ENCODE measurements at regions not wholly inside any gene's neighbourhood (a gene's known extent, or its start where the extent isn't known, plus 50 kb on each side); places are given as distances from the start of the nearest gene placed in this dataset.

GRCh38 chr2:16021611-16022363 is 81.4 kb downstream of the MYCN start:
- no peak for DNase-seq (ENCODE audit: low spot score)

DNA sequence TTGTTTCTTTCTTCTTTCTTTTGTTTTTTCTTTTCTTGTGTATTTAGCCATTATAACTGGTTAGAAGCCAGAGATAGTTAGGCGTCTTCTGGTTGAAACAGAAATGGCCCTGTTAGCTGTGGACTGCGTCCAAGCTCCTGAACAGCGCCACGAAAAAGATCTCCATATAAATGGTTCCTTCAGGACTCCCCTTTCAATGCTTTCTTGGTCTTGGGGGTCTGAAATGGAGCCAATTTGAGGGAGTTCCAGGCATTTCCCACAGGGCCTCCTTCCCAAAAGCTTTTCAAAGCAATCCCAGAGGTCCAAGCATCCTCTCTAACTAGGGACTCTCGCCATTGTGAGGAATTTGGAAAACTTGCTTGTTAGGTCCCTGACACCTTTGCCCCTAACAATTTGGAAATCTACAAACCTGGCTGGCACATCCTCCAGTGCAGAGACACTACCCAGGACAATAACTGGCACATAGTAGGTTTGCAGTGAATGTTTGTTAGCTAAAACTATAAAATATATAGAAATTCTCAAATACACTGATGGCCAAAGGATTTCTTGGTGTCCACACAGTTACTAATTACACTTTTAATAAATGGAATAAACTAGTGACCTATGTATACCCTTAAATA is 80.1 kb downstream of the MYCN start:
- DNase-seq (ENCODE audit: low spot score): peak; percentile 72

DNA sequence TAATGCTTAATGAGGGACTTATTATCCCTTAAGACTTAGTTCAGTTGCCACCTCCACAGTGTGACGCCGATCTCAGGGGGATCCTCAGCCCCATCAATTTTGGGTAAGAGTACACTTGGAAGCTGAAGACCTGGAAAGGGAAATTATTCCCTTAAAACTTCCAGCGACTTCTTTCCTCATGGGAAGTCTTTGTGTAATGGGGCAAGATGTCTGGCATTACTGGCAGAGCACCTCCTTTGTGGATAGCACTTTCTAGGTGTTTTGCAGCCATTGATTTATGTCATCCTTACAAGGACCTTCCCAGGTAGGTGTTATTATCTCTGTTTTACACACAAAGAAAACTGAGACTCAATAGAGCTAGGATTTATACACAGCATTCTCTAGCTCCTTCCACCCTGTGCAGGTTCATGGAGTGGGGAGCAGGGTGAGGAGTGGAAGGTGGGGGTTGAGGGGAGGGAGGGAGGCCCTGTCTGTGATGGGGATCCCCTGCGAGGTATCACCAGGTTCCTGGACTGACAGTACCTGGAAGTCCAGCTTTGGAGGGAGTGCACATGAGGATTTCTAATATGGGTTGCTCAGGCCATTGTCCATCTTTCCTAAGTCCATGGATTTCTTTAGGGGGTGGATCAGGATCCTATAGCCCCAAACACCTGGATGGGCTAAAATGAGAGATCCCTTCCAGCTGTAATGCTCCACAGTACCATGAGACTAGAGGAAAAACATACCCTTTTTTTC is 79.4 kb downstream of the MYCN start:
- no peak for DNase-seq (ENCODE audit: low spot score)

GRCh38 chr2:16019060-16019480 is 78.7 kb downstream of the MYCN start:
- no peak for DNase-seq (ENCODE audit: low spot score)

- DNase-seq (ENCODE audit: low spot score): no peak
Observed at GRCh38 chr2:16018277-16019059, 78.1 kb downstream of the MYCN start.

DNA sequence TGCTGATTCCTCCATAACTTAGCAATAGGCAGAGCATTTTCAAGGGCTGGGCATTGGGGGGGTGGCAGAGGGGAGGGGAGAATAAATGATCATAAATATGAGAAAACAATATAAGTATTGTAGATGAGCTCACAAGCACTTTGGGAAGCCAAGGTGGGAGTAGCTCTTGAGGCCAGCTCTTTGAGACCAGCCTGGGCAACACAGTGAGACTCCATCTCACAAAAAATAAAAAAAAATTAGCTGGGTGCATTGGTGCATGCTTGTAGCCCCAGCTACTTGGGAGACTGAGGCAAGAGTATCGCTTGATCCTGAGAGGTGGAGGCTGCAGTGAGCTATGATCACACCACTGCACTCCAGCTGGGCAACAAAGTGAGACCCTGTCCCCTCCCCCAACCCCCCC is 75.9 kb downstream of the MYCN start:
- DNase-seq (ENCODE audit: low spot score): no peak

DNA sequence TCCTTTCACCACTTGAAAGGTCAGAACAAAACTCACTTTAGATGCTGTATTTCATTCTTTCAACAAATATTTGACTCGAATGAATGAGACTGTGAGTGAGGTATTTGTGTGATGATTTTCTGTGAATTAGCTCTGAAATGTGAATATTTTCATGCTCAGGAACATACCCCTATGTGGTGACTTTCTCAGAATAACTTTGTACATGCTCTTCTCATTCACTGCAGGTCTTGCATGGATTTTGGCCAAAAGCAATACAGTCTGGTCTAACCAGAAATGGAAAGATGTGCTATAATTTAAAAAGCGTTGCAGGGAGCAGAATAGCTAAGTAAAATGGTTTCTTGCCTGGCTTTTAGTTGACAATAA is 75.5 kb downstream of the MYCN start:
- DNase-seq (ENCODE audit: low spot score): no peak

- DNase-seq (ENCODE audit: low spot score): no peak
Observed at GRCh38 chr2:16015210-16015902, 75.0 kb downstream of the MYCN start.

DNA sequence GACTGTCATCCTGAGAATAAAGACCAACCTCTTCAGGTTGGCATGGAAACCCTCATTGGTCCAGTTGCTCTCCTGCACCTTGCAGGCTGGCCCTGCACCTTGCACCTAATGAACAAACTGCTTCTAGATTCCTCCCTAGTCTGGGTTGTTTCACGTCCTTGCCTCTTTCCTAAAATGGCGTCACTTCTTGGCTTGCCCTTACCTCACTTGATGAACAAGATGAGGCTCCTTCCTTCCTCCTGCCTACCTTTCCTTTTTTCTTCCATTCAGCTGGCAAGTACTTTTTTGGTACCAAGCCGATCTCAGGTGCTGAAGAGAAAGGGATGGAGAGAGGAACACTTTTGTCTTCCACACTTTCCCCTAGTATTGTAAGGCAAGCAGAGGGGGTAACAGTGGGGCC is 74.5 kb downstream of the MYCN start:
- DNase-seq (ENCODE audit: low spot score): no peak

GRCh38 chr2:16014041-16014787 is 73.9 kb downstream of the MYCN start:
- peak; percentile 79 for DNase-seq (ENCODE audit: low spot score)

GRCh38 chr2:16013359-16013911 is 73.1 kb downstream of the MYCN start:
- DNase-seq (ENCODE audit: low spot score): peak; percentile 56

DNA sequence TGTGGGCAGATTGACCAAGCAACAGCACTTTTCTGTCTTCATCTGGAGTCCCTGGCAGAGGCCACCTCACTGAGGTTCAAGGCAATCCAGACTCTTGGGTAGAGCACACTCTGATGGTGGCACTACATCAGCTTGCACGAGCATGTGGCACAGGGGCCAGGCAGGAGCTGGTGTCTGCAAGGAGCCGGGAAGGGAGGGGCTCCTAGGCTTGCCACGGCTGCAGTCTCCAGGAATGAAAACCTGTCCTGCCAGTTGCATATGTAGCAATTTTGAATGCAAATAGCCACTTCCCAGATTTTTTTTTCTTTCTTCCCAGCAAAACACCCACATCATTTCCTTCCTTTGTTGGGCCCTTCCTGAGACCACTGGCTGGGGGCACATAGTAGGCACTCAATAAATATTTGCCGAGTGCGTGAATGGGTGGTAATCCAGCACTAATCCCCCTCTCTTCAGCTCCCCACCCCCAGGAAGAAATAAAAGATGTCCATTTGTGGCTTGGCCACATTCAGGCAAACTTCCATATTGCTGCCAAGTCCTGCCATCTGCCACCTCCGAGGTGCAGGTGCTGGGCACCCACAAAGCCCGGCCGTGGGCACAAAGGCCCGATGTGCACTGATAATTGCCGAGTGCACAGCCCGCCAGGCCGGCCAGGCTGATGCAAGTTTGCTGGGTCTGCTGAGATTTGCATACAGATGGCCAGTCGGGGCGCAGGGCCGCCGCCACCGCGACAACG is 72.4 kb downstream of the MYCN start:
- DNase-seq (ENCODE audit: low spot score): peak; percentile 22

DNA sequence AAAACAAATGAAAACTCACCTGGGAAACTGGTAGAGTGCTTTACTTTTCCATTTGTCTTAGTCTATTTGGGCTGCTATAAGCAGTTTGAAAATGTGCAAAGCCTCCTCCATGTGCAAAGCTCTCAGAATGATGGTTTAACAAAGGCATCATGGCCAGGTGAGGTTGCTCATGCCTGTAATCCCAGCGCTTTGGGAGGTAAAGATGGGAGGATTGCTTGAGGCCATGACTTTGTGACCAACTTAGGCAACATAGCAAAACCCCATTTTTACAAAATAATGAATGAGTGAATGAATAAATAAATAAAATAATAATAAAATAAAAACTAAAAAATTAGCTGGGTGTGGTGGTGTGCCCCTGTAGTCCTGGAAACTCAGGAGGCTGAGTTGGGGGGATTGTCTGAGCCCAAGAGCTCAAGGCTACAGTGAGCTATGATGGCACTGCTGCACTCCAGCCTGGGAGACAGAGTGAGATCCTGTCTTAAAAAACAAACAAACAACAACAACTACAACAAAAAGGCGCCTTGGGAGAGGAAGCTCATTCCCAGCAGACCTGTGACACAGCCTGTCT is 71.8 kb downstream of the MYCN start:
- DNase-seq (ENCODE audit: low spot score): no peak

GRCh38 chr2:16011621-16011960 is 71.2 kb downstream of the MYCN start:
- no peak for DNase-seq (ENCODE audit: low spot score)

- DNase-seq (ENCODE audit: low spot score): no peak
Observed at GRCh38 chr2:16010951-16011620, 70.7 kb downstream of the MYCN start.

- DNase-seq (ENCODE audit: low spot score): no peak
Observed at GRCh38 chr2:16010011-16010410, 69.7 kb downstream of the MYCN start.

DNA sequence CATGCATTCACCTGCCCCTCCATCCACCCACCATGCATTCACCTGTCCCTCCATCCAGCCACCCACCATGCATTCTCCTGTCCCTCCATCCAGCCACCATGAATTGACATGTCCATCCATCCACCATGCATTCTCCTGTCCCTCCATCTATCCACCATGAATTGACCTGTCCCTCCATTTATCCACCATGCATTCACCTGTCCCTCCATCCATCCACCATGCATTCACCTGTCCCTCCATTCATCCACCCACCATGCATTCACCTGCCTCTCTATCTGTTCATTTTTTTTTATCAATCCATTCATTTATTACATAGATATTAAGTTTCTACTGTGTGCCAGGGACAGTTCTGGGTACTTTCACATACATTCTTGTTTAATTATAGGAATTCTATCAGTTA is 69.2 kb downstream of the MYCN start:
- no peak for DNase-seq (ENCODE audit: low spot score)

GRCh38 chr2:16008856-16009255 is 68.5 kb downstream of the MYCN start:
- no peak for DNase-seq (ENCODE audit: low spot score)

DNA sequence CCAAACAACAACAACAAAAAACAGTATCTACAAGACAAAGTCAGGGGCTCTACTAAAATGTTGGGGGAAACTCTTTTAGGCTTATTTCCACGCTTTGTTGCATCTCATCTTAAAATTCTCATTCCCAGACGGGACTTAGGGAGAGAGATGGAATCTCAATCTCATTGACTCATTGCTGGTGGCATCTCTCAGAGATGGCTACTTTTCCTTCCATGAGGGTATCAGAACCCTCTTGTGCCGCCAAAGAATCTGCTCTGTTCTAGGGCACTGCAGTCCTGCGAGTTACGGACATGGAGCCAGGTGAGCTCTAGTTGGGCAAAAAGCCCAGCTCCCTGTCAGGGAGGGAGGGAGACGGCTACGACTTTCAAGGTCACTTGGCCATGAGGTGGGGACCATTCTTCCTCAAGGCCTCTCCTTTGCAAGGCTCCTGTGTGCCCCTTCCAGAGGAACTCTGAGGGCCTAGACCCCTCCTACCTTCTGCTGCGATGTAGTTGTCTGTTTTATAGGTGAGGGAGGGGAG is 68.0 kb downstream of the MYCN start:
- DNase-seq (ENCODE audit: low spot score): no peak
